DOHH2 (cell line): ENCODE measurements at regions not wholly inside any gene's neighbourhood (a gene's known extent, or its start where the extent isn't known, plus 50 kb on each side); places are given as distances from the start of the nearest gene placed in this dataset.

Experiments
- H3F3A ChIP-seq: fragments of 200-600 bp; sonication (generic), shearing (Covaris generic); 2 replicates; pipeline ENCODE4 v1.6.0; 2016; ENCODE audit warnings: antibody characterized with exemption, mild to moderate bottlenecking; ENCODE audit not compliant: control insufficient read depth, insufficient read depth
- H3K27ac ChIP-seq: fragments of 200-600 bp; sonication (generic); 2 replicates; pipeline ENCODE4 v1.5.1; 2014; ENCODE audit warnings: low read depth, mild to moderate bottlenecking, low read length, moderate library complexity
- H3K27me3 ChIP-seq: fragments of 200-600 bp; sonication (generic); 2 replicates; pipeline ENCODE4 v1.6.1; 2014; ENCODE audit warnings: mild to moderate bottlenecking, low read length, mixed read lengths; ENCODE audit not compliant: control insufficient read depth
- H3K36me3 ChIP-seq: fragments of 200-600 bp; sonication (generic); 2 replicates; pipeline ENCODE4 v1.6.1; 2014; ENCODE audit warnings: mild to moderate bottlenecking, low read length, moderate library complexity, mixed read lengths; ENCODE audit not compliant: control insufficient read depth
- H3K4me1 ChIP-seq: fragments of 200-600 bp; sonication (generic); 2 replicates; pipeline ENCODE4 v1.6.1; 2014; ENCODE audit warnings: mild to moderate bottlenecking, low read length, mixed read lengths; ENCODE audit not compliant: control insufficient read depth
- H3K4me2 ChIP-seq: fragments of 200-600 bp; sonication (generic); 2 replicates; pipeline ENCODE4 v1.6.0; 2014; ENCODE audit warnings: mild to moderate bottlenecking, low read length, moderate library complexity
- H3K4me3 ChIP-seq: fragments of 200-600 bp; sonication (generic); 2 replicates; pipeline ENCODE4 v1.5.1; 2014; ENCODE audit warnings: mild to moderate bottlenecking, low read length, mixed read lengths
- H3K79me2 ChIP-seq: fragments of 200-600 bp; sonication (generic); 2 replicates; pipeline ENCODE4 v1.6.1; 2014; ENCODE audit warnings: mild to moderate bottlenecking, low read length, mixed read lengths; ENCODE audit not compliant: control insufficient read depth
- H3K9me2 ChIP-seq: fragments of 200-600 bp; sonication (generic); replicated peaks from 2 replicates; pipeline ENCODE4 v1.6.1; 2014; ENCODE audit warnings: mild to moderate bottlenecking, low read length, mixed read lengths; ENCODE audit not compliant: control insufficient read depth
- H3K9me3 ChIP-seq: fragments of 200-600 bp; sonication (generic); 2 replicates; pipeline ENCODE4 v1.6.1; 2014; ENCODE audit warnings: antibody characterized with exemption, low read length, mixed read lengths; ENCODE audit not compliant: control insufficient read depth, insufficient read depth
- H4K20me1 ChIP-seq: fragments of 200-600 bp; sonication (generic); 2 replicates; pipeline ENCODE4 v1.6.0; 2014; ENCODE audit warnings: low read depth, mild to moderate bottlenecking, antibody characterized with exemption, low read length, moderate library complexity; ENCODE audit not compliant: control insufficient read depth, insufficient read depth
- EZH2phosphoT487 ChIP-seq: fragments of 200-600 bp; sonication (generic); IDR thresholded peaks from 2 replicates; pipeline ENCODE4 v1.6.1; 2017; ENCODE audit warnings: borderline replicate concordance, mild to moderate bottlenecking, antibody characterized with exemption, low read length, moderate library complexity, mixed read lengths
- TF ChIP-seq, protein P1 (sequence below): fragments of 200-600 bp; sonication (generic); IDR thresholded peaks from one replicate; pipeline ENCODE4 v1.5.1; 2014; ENCODE audit warnings: antibody characterized with exemption, mild to moderate bottlenecking, low read depth, low read length; ENCODE audit not compliant: poor library complexity, severe bottlenecking

DNA sequence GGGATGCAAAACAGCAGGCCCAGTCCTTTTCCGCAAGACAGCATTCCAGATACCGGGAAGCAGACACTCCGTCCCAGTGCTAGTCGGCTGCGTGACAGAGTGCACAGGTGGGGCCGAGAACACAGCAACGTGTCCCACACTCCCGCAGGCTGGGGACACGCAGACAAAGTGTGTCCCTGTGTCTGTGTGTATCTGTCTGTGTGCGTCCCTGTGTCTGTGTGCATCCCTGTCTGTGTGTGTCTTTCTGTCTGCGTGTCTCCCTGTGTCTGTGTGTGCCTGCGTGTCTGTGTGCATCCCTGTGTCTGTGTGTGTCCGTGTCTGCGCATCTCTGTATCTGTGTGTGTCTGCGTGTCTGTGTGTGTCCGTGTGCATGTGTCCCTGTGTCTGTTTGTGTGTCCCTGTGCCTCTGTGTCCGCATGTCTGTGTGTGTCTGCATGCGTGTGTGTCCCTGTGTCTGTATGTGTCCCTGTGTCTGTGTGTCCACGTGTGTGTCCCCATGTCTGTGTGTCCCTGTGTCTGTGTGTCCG lies 137.0 kb downstream of the MRPL36 start:
- H3K4me1 ChIP-seq, result peaks cover 8% of the 10 kb centered on the region
- no peak overlapping the region for H3K4me2 ChIP-seq
- TF ChIP-seq, protein P1, sequence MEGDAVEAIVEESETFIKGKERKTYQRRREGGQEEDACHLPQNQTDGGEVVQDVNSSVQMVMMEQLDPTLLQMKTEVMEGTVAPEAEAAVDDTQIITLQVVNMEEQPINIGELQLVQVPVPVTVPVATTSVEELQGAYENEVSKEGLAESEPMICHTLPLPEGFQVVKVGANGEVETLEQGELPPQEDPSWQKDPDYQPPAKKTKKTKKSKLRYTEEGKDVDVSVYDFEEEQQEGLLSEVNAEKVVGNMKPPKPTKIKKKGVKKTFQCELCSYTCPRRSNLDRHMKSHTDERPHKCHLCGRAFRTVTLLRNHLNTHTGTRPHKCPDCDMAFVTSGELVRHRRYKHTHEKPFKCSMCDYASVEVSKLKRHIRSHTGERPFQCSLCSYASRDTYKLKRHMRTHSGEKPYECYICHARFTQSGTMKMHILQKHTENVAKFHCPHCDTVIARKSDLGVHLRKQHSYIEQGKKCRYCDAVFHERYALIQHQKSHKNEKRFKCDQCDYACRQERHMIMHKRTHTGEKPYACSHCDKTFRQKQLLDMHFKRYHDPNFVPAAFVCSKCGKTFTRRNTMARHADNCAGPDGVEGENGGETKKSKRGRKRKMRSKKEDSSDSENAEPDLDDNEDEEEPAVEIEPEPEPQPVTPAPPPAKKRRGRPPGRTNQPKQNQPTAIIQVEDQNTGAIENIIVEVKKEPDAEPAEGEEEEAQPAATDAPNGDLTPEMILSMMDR, result no peak
- no peak for TF ChIP-seq EZH2phosphoT487
- no peak overlapping the region for H3K27ac ChIP-seq
- H3K9me3 ChIP-seq, result no peaks in the 10 kb centered on the region
- peaks cover 25% of the 10 kb centered on the region for H3K27me3 ChIP-seq
- H3F3A ChIP-seq, result peaks cover 8% of the 10 kb centered on the region
- H3K79me2 ChIP-seq, result no peaks in the 10 kb centered on the region
- H3K9me2 ChIP-seq, result no peaks in the 10 kb centered on the region
- H4K20me1 ChIP-seq, result no peaks in the 10 kb centered on the region
- no peak overlapping the region for H3K4me3 ChIP-seq
- H3K36me3 ChIP-seq, result no peaks in the 10 kb centered on the region

DNA sequence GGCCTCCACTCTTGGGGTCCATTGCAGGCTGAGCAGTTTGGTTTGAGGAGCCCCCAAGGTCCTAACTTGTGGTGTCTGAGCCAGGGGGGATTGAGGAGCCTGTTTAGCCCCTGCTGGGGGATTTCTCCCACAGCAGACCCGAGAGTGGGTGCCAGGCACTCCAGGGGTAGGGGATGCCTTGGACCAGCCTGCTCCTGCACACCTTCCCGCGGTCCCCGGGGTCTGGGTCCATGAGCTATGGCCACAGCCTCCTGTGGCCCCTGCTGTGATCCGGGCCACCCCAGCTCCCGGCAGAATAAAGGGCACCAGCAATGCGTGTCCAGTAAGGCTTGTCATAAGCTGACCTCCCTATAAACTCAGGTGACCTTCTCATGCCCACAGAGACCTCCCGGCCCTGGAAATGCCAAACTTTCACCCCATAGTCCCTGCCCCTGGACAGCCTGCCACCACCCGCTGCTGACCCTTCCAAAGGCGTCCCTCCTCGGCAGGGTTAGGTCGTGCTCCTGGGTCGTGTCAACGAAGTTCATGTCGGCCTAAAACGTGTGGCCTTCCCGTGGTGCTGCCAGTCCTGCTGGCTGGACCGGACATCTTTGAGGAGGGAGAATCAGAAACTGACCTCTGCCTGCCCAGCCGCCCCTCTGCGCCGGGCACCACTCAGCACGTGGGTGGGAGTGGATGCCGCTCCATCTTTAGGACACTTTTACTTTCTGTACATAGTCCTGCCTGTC lies 137.6 kb downstream of the MRPL36 start:
- peaks cover 8% of the 10 kb centered on the region for H3F3A ChIP-seq
- H3K4me1 ChIP-seq, result peaks cover 8% of the 10 kb centered on the region
- H3K36me3 ChIP-seq, result no peaks in the 10 kb centered on the region
- H4K20me1 ChIP-seq, result no peaks in the 10 kb centered on the region
- no peak overlapping the region for H3K4me3 ChIP-seq
- H3K27me3 ChIP-seq, result peaks cover 23% of the 10 kb centered on the region
- TF ChIP-seq, protein P1, result no peak
- TF ChIP-seq EZH2phosphoT487, result no peak
- H3K9me2 ChIP-seq, result no peaks in the 10 kb centered on the region
- no peaks in the 10 kb centered on the region for H3K79me2 ChIP-seq
- no peaks in the 10 kb centered on the region for H3K9me3 ChIP-seq
- H3K27ac ChIP-seq, result no peak overlapping the region
- no peak overlapping the region for H3K4me2 ChIP-seq

DNA sequence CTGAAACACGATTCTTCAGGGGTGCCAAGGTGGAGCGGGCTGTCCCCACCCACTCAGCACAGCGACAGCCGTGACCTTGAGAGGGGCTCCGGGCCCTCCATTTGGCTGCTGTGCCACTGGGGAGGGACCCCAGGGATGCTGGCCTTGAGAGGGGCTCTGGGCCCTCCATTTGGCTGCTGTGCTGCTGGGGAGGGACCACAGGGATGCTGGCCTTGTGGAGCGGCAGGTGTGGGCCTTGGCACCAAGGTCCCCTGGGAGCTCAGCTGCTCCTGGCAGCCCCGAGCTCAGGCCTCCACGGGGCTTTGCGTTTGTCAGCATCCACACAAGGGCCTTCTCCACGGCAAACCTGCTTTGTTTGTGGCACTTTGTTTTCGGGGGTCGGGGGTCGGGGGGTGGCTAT lies 137.6 kb upstream of the LPCAT1 start:
- peaks cover 1% of the 10 kb centered on the region for H3K4me1 ChIP-seq
- H3F3A ChIP-seq, result peaks cover 8% of the 10 kb centered on the region
- H3K27me3 ChIP-seq, result peaks cover 18% of the 10 kb centered on the region; the same call in 1 of the 2 replicates

More for the DNA sequence above, 137.6 kb upstream of the LPCAT1 start:
- Histone ChIP-seq H3K9me3 (no peaks in the 10 kb centered on the region), H3K4me2 (no peak overlapping the region), H3K36me3 (no peaks in the 10 kb centered on the region), H3K27ac (no peak overlapping the region), H3K4me3 (no peak overlapping the region), H4K20me1 (no peaks in the 10 kb centered on the region), H3K9me2 (no peaks in the 10 kb centered on the region), H3K79me2 (no peaks in the 10 kb centered on the region)
- no peak for TF ChIP-seq EZH2phosphoT487
- TF ChIP-seq, protein P1, result no peak
